ENCODE measurements at regions not wholly inside any gene's neighbourhood (a gene's known extent, or its start where the extent isn't known, plus 50 kb on each side); places are given as distances from the start of the nearest gene placed in this dataset.

- H3K79me2 ChIP-seq (ENCODE audit: control insufficient read depth in 1 of 2, insufficient read depth in 2 of 2, low read length in 2 of 2): no peaks in the 10 kb centered on the region
- H3K36me3 ChIP-seq (ENCODE audit: control insufficient read depth in 2 of 4, insufficient read depth in 4 of 4, low read length in 3 of 4): no peaks in the 10 kb centered on the region
- H3K18ac ChIP-seq (ENCODE audit: extremely low read depth, low read length): no peak overlapping the region
- no peaks in the 10 kb centered on the region for H3K9me3 ChIP-seq (ENCODE audit: insufficient read depth in 2 of 2, low read depth in 1 of 2, low read length in 1 of 2)
- no peak overlapping the region; the same call in 1 of the 2 replicates for H2BK20ac ChIP-seq (ENCODE audit: low read length)
- H2BK15ac ChIP-seq (ENCODE audit: low read length): no peak overlapping the region
- no peak overlapping the region for H3K9ac ChIP-seq (replicated peaks in 1 of 4; ENCODE audit: extremely low read depth in 1 of 4, low read depth in 3 of 4, low read length in 3 of 4)
- no peak overlapping the region for H2BK5ac ChIP-seq (ENCODE audit: low read depth, low read length)
- H3K4me2 ChIP-seq (ENCODE audit: insufficient read depth in 1 of 2, low read depth in 2 of 2, low read length in 2 of 2): peak overlapping the region; percentile 73 to 94
- H2BK120ac ChIP-seq (replicated peaks; ENCODE audit: low read depth, low read length): no peak overlapping the region
- H4K20me1 ChIP-seq (replicated peaks in 1 of 2; ENCODE audit: control insufficient read depth in 1 of 2, insufficient read depth in 2 of 2, low read length in 2 of 2): peaks cover 0 to under 1% of the 10 kb centered on the region in 2 experiments
- H4K5ac ChIP-seq (ENCODE audit: insufficient read length, low read depth, low read length): no peak overlapping the region
- H2AFZ ChIP-seq (ENCODE audit: low read length): peak overlapping the region; percentile 91; the same call in 1 of the 2 replicates
- DNase-seq (ENCODE audit: low read depth in 1 of 2, low spot score in 2 of 2) (no peak), FAIRE-seq (no peak)
- ChIA-PET CTCF (ENCODE audit: partially characterized antibody) (interaction anchor here (1.3 to 4.0 kb wide), 3 partner anchors 13 to 41 kb away, joined by 4 to 15 read pairs (median 4); no protein-coding TSS in a partner anchor), POLR2A (ENCODE audit: partially characterized antibody) (no interaction called here)
- no peak overlapping the region for H4K8ac ChIP-seq (ENCODE audit: extremely low read depth, insufficient read depth, low read length)
- no peak overlapping the region for H2BK12ac ChIP-seq (ENCODE audit: low read depth, low read length)
- H2AK5ac ChIP-seq (ENCODE audit: low read depth, low read length): no peak overlapping the region
- peaks cover 0 to 13% (median 10%) of the 10 kb centered on the region in 4 experiments; a peak in 4 of 7 replicates for H3K27me3 ChIP-seq (replicated peaks in 1 of 4; ENCODE audit: control insufficient read depth in 3 of 4, extremely low read depth in 1 of 4, insufficient read depth in 3 of 4, low read length in 3 of 4)
- no peaks in the 10 kb centered on the region for H3K79me1 ChIP-seq (ENCODE audit: low read depth, low read length)
- no peak overlapping the region for H3K14ac ChIP-seq (ENCODE audit: insufficient read length)
- H3K4me1 ChIP-seq (replicated peaks in 1 of 4; ENCODE audit: control insufficient read depth in 3 of 4, insufficient read depth in 4 of 4, low read length in 3 of 4): peaks cover 0 to 11% (median 7%) of the 10 kb centered on the region in 4 experiments; a peak in 5 of 7 replicates
- no peak overlapping the region for H4K91ac ChIP-seq (replicated peaks; ENCODE audit: insufficient read length, low read length)
- 33% methylated on average over 11 of the region's 11 CpGs; no CpG with 5 or more reads in 1 of the 2 experiments for WGBS, 2 experiments (ENCODE audit: extremely low coverage in 1 of 2, insufficient coverage in 1 of 2, insufficient read length in 1 of 2, insufficient replicate concordance in 2 of 2, low coverage in 1 of 2, low lambda C conversion rate in 2 of 2, missing lambda C conversion rate in 1 of 2)
- no peak overlapping the region for H3K27ac ChIP-seq (ENCODE audit: low read depth, low read length)
- H3K56ac ChIP-seq (replicated peaks; ENCODE audit: insufficient read length, low read depth, low read length): no peak overlapping the region
- peaks cover 4% of the 10 kb centered on the region; the same call in 1 of the 2 replicates for H3K23me2 ChIP-seq (ENCODE audit: low read depth, low read length)
- H3K23ac ChIP-seq (ENCODE audit: insufficient read length): no peak overlapping the region
- no peak overlapping the region for H3K4ac ChIP-seq (replicated peaks; ENCODE audit: insufficient read length, low read depth, low read length)
- peak overlapping the region in 3 of 4 experiments; percentile 20 to 52 (median 24); a peak in 3 of 8 replicates for H3K4me3 ChIP-seq (ENCODE audit: extremely low read depth in 1 of 4, insufficient read depth in 2 of 4, low read depth in 3 of 4, low read length in 4 of 4)
- TF ChIP-seq SAP30 (IDR thresholded peaks at IDR 0.05; ENCODE audit: insufficient read depth, insufficient replicate concordance, low read length) (no peak), CREB1 (IDR thresholded peaks at IDR 0.05) (no peak), MAX (IDR thresholded peaks at IDR 0.05) (peak; percentile 57), E2F6 (IDR thresholded peaks at IDR 0.05) (peak; percentile 79)
These were observed 155.3 kb upstream of the COBL start for GRCh38 chr7:51471981-51472296.

Data from H1 (cell line).